Type B pancreatic cell (in vitro differentiated cells): ENCODE measurements at regions not wholly inside any gene's neighbourhood (a gene's known extent, or its start where the extent isn't known, plus 50 kb on each side); places are given as distances from the start of the nearest gene placed in this dataset.

Experiments used
- DNase-seq: peaks from one replicate; pipeline ENCODE4 v3.0.0; 2021; ENCODE audit warnings: mixed read lengths; ENCODE audit not compliant: unreplicated experiment; ENCODE audit errors: extremely low spot score
- H3K27ac Mint-ChIP-seq: 2 replicates; pipeline ENCODE4 v1.8.0; 2021; ENCODE audit warnings: mild to moderate bottlenecking, mixed read lengths
- H3K27me3 Mint-ChIP-seq: 2 replicates; pipeline ENCODE4 v1.8.0; 2021; ENCODE audit warnings: mixed read lengths
- H3K36me3 Mint-ChIP-seq: 2 replicates; pipeline ENCODE4 v1.8.0; 2021; ENCODE audit warnings: mixed read lengths
- H3K4me1 Mint-ChIP-seq: one replicate; pipeline ENCODE4 v1.8.0; 2021; ENCODE audit warnings: mixed read lengths; ENCODE audit not compliant: unreplicated experiment
- H3K4me3 Mint-ChIP-seq: 2 replicates; pipeline ENCODE4 v1.8.0; 2021; ENCODE audit warnings: mild to moderate bottlenecking, mixed read lengths
- H3K9me3 Mint-ChIP-seq: 2 replicates; pipeline ENCODE4 v1.8.0; 2021; ENCODE audit warnings: mixed read lengths
- CTCF ChIP-seq: fragments of 200-600 bp; sonication (generic); conservative IDR thresholded peaks from 2 replicates; pipeline ENCODE4 v1.5.0; 2021; ENCODE audit warnings: antibody characterized with exemption, mild to moderate bottlenecking

- no peak for TF ChIP-seq CTCF
- no peaks in the 10 kb centered on the region for H3K27me3 Mint-ChIP-seq
- H3K36me3 Mint-ChIP-seq, result no peaks in the 10 kb centered on the region
- no peak for DNase-seq
- H3K27ac Mint-ChIP-seq, result no peak overlapping the region
- no peak overlapping the region for H3K4me3 Mint-ChIP-seq
- peaks cover 4% of the 10 kb centered on the region for H3K9me3 Mint-ChIP-seq
- no peaks in the 10 kb centered on the region for H3K4me1 Mint-ChIP-seq
Measured at GRCh38 chr9:28696960-28697359, 1123.7 kb upstream of the C9orf72 start.

GRCh38 chr9:28699632-28700031, 1126.4 kb upstream of the C9orf72 start:
- Mint-ChIP-seq H3K36me3 (no peaks in the 10 kb centered on the region), H3K4me1 (no peaks in the 10 kb centered on the region), H3K27me3 (no peaks in the 10 kb centered on the region), H3K27ac (no peak overlapping the region), H3K9me3 (peaks cover 4% of the 10 kb centered on the region), H3K4me3 (no peak overlapping the region)
- no peak for DNase-seq
- TF ChIP-seq CTCF, result no peak

- no peaks in the 10 kb centered on the region for H3K36me3 Mint-ChIP-seq
- TF ChIP-seq CTCF, result no peak
- no peak overlapping the region for H3K27ac Mint-ChIP-seq
- H3K27me3 Mint-ChIP-seq, result no peaks in the 10 kb centered on the region
- H3K4me3 Mint-ChIP-seq, result no peak overlapping the region
- H3K4me1 Mint-ChIP-seq, result peaks cover 8% of the 10 kb centered on the region
- H3K9me3 Mint-ChIP-seq, result no peaks in the 10 kb centered on the region
- no peak for DNase-seq
Measured at GRCh38 chr9:28707616-28708015, 1134.3 kb upstream of the C9orf72 start.

- Mint-ChIP-seq H3K4me1 (no peaks in the 10 kb centered on the region), H3K9me3 (no peaks in the 10 kb centered on the region), H3K36me3 (no peaks in the 10 kb centered on the region), H3K27ac (no peak overlapping the region), H3K4me3 (no peak overlapping the region), H3K27me3 (no peaks in the 10 kb centered on the region)
- DNase-seq, result no peak
- TF ChIP-seq CTCF, result no peak
Measured at GRCh38 chr9:28714188-28714587, 1140.9 kb upstream of the C9orf72 start.

GRCh38 chr9:28718226-28718625, 1144.9 kb upstream of the C9orf72 start:
- Mint-ChIP-seq H3K4me1 (no peaks in the 10 kb centered on the region), H3K36me3 (no peaks in the 10 kb centered on the region), H3K4me3 (no peak overlapping the region), H3K27me3 (no peaks in the 10 kb centered on the region), H3K27ac (no peak overlapping the region), H3K9me3 (no peaks in the 10 kb centered on the region)
- no peak for DNase-seq
- TF ChIP-seq CTCF, result no peak

- Mint-ChIP-seq H3K27ac (no peak overlapping the region), H3K9me3 (no peaks in the 10 kb centered on the region), H3K4me1 (no peaks in the 10 kb centered on the region), H3K4me3 (no peak overlapping the region), H3K27me3 (no peaks in the 10 kb centered on the region), H3K36me3 (no peaks in the 10 kb centered on the region)
- TF ChIP-seq CTCF, result no peak
- no peak for DNase-seq
Measured at GRCh38 chr9:28720746-28721145, 1147.5 kb upstream of the C9orf72 start.
